H1 (cell line): ENCODE measurements at regions not wholly inside any gene's neighbourhood (a gene's known extent, or its start where the extent isn't known, plus 50 kb on each side); places are given as distances from the start of the nearest gene placed in this dataset.

Experiments
- CREB1 ChIP-seq: IDR thresholded peaks from 2 replicates; pipeline ENCODE4 v1.6.1; 2012; ENCODE audit warnings: inconsistent platforms
- CTCF ChIP-seq, 3 experiments: IDR thresholded peaks; 1 replicate in 2 of 3; 2 replicates in 1 of 3; pipeline versions ENCODE4 v1.5.1 to v1.6.1; 2011; ENCODE audit warnings: low read length in 3 of 3, mild to moderate bottlenecking in 3 of 3, inconsistent platforms in 2 of 3, low read depth in 1 of 3, moderate library complexity in 1 of 3; ENCODE audit not compliant: insufficient read depth in 1 of 3; ENCODE audit errors: control extremely low read depth in 1 of 3
- EZH2 ChIP-seq: fragments of 200-600 bp; sonication (generic); IDR thresholded peaks from 2 replicates; pipeline ENCODE4 v1.7.1; 2012; ENCODE audit warnings: low read depth, mild to moderate bottlenecking, moderate library complexity, low read length, inconsistent platforms; ENCODE audit not compliant: severe bottlenecking
- HDAC6 ChIP-seq: IDR thresholded peaks from one replicate; pipeline ENCODE4 v1.7.1; 2012; ENCODE audit warnings: low read depth, mild to moderate bottlenecking, inconsistent platforms, low read length, moderate library complexity
- POLR2A ChIP-seq, 2 experiments: IDR thresholded peaks; 1 replicate in 1 of 2; 2 replicates in 1 of 2; pipeline ENCODE4 v1.6.1; 2011; ENCODE audit warnings: low read depth in 2 of 2, low read length in 2 of 2, mild to moderate bottlenecking in 2 of 2; ENCODE audit errors: control extremely low read depth in 1 of 2
- POU5F1 ChIP-seq: IDR thresholded peaks from 2 replicates; pipeline ENCODE4 v1.6.1; 2011; ENCODE audit warnings: low read depth, mild to moderate bottlenecking, low read length, moderate library complexity
- SP1 ChIP-seq: IDR thresholded peaks from 2 replicates; pipeline ENCODE4 v1.6.1; 2011; ENCODE audit warnings: low read depth, low read length

GRCh38 chr13:57858376-57858775, 226.8 kb downstream of the PCDH17 start:
- TF ChIP-seq CTCF (IDR thresholded peaks at IDR 0.05; ENCODE audit: control extremely low read depth in 1 of 3, insufficient read depth in 1 of 3, low read depth in 1 of 3, low read length in 3 of 3) (no peak), EZH2 (no peak), POLR2A (IDR thresholded peaks at IDR 0.05; ENCODE audit: control extremely low read depth in 1 of 2, low read depth in 2 of 2, low read length in 2 of 2) (no peak), SP1 (no peak), HDAC6 (no peak), POU5F1 (no peak), CREB1 (no peak)
